ENCODE measurements at regions not wholly inside any gene's neighbourhood (a gene's known extent, or its start where the extent isn't known, plus 50 kb on each side); places are given as distances from the start of the nearest gene placed in this dataset.

DNA sequence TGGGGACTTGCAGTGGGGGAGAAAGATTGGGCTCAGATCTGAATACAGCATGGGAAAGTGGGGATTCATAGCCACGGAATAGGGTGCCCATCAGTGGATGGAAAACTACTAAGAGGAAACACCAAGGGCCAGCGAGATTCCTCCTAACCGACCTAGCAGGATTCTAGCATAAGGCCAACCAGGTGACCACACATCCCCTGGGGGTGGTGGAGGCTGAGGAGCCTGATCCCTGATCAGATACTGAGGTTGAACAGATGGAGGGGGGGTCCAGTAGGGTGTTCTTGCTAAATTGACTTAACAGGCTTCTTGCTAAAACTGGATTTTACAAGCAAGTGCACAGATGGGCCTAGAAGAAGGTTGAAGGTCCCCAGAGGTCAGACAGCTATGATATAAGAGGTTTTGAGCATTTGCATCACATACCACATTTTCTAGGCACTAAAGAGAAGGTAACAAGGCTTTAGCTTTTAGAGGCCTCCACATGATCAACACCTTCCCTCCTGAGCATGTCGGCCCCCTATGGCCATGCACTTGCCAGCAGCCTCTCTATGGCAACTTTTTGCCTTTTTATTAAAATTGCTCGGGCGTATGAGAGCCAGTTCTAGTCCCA is 69.1 kb upstream of the PUDP start:
- TF ChIP-seq EZH2 (IDR thresholded peaks at IDR 0.05; ENCODE audit: borderline replicate concordance, low read length): no peak
- TF ChIP-seq, protein P1, sequence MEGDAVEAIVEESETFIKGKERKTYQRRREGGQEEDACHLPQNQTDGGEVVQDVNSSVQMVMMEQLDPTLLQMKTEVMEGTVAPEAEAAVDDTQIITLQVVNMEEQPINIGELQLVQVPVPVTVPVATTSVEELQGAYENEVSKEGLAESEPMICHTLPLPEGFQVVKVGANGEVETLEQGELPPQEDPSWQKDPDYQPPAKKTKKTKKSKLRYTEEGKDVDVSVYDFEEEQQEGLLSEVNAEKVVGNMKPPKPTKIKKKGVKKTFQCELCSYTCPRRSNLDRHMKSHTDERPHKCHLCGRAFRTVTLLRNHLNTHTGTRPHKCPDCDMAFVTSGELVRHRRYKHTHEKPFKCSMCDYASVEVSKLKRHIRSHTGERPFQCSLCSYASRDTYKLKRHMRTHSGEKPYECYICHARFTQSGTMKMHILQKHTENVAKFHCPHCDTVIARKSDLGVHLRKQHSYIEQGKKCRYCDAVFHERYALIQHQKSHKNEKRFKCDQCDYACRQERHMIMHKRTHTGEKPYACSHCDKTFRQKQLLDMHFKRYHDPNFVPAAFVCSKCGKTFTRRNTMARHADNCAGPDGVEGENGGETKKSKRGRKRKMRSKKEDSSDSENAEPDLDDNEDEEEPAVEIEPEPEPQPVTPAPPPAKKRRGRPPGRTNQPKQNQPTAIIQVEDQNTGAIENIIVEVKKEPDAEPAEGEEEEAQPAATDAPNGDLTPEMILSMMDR (conservative IDR thresholded peaks at IDR 0.05 in 1 of 2, IDR thresholded peaks at IDR 0.05 in 1 of 2; ENCODE audit: extremely low read depth in 1 of 2, insufficient read depth in 1 of 2, low read depth in 1 of 2, low read length in 2 of 2): no peak
